Cardiac fibroblast (primary cell): ENCODE measurements at regions not wholly inside any gene's neighbourhood (a gene's known extent, or its start where the extent isn't known, plus 50 kb on each side); places are given as distances from the start of the nearest gene placed in this dataset.

Experiments
- DNase-seq, 2 donors: peaks; one replicate each; pipeline versions ENCODE4 v3.0.0 to v3.0.0-alpha.2; 2010; ENCODE audit warnings: low read depth in 2 of 2
- H3K4me3 ChIP-seq, 2 donors: replicated peaks in 1 of 2; 1 replicate in 1 of 2; 2 replicates in 1 of 2; pipeline ENCODE4 v1.5.1; 2011; ENCODE audit warnings: low read depth in 2 of 2, low read length in 2 of 2, mild to moderate bottlenecking in 2 of 2, moderate library complexity in 1 of 2
- TF ChIP-seq, protein P1 (sequence below): IDR thresholded peaks from one replicate; pipeline ENCODE4 v1.5.1; 2011; ENCODE audit warnings: low read depth, mild to moderate bottlenecking, low read length, inconsistent platforms

DNA sequence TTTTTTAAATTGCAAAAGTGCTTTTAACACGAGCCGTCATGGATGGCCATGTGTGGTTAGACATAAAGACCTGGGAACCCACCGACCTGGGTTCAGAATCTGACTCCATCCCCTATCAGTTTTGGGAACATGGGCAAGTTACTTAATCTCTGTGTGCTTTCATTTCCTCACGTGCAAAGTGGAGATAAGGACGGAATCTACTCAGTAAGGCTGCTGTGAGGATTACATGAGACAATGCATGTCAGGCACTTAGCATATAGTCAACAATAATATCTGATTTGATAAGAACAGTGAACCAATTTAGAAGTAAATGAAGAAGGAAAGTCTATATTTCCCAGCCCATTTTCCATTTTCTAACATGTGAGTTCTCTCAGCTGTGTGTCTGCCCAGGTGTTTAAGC, 235.4 kb downstream of the SUDS3 start:
- H3K4me3 ChIP-seq: no peak overlapping the region
- DNase-seq: no peak
- TF ChIP-seq, protein P1, sequence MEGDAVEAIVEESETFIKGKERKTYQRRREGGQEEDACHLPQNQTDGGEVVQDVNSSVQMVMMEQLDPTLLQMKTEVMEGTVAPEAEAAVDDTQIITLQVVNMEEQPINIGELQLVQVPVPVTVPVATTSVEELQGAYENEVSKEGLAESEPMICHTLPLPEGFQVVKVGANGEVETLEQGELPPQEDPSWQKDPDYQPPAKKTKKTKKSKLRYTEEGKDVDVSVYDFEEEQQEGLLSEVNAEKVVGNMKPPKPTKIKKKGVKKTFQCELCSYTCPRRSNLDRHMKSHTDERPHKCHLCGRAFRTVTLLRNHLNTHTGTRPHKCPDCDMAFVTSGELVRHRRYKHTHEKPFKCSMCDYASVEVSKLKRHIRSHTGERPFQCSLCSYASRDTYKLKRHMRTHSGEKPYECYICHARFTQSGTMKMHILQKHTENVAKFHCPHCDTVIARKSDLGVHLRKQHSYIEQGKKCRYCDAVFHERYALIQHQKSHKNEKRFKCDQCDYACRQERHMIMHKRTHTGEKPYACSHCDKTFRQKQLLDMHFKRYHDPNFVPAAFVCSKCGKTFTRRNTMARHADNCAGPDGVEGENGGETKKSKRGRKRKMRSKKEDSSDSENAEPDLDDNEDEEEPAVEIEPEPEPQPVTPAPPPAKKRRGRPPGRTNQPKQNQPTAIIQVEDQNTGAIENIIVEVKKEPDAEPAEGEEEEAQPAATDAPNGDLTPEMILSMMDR: no peak

DNA sequence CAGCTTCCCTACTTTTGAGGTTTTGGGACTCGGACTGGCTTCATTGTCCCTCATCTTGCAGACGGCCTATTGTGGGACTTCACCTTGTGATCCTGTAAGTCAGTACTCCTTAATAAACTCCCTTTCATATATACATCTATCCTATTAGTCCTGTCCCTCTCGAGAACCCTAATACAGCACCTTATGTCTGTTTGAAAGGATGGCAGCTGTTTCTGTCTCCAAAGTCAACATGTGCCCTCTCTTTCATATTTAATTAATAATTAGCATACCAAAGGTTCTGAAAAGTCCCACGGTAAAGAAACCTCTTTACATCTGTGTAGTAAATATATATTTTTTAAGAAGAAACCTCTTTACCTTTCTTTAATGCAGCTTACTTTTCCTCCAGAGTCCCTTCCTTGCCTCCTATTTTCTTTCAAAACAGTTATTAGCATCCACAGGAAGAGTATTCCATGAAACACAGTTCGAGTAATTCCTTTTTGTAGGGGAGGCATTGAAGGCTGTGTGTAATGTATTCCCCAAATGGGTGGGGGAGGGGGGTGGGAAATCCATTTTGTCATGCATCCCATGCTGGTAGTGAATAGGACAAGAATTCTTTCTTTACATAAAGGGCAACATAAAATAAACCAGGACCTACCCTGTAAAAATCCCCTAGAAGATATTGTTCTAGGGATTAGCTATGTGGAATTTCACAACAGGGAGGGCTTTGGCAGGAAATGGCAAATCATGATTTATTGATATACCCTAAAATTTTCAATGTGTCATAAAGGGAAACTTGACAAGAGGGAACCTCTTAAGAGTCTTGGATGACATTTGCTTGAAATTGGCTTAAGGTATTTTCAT, 241.5 kb downstream of the SUDS3 start:
- no peak for DNase-seq
- TF ChIP-seq, protein P1: no peak
- H3K4me3 ChIP-seq: no peak overlapping the region

DNA sequence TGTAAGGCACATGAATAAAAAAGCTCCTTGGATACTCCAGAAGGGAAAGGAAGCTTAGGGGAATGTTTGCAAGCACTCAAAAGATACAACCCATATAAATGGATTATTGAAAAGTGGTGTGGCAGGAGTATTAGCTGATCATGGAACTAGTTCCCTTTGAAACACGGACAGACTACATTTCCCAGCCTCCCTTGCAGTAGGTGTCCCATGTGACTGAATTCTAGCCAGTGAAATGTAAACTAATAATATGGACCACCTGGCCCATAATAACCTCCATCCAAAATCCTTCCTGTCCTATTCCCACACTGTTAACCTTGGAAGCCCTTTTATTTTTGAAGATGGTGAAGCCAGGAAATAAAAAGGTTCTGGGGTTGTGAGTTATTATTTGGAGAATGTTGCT, 242.3 kb downstream of the SUDS3 start:
- TF ChIP-seq, protein P1: no peak
- no peak for DNase-seq
- no peak overlapping the region for H3K4me3 ChIP-seq

DNA sequence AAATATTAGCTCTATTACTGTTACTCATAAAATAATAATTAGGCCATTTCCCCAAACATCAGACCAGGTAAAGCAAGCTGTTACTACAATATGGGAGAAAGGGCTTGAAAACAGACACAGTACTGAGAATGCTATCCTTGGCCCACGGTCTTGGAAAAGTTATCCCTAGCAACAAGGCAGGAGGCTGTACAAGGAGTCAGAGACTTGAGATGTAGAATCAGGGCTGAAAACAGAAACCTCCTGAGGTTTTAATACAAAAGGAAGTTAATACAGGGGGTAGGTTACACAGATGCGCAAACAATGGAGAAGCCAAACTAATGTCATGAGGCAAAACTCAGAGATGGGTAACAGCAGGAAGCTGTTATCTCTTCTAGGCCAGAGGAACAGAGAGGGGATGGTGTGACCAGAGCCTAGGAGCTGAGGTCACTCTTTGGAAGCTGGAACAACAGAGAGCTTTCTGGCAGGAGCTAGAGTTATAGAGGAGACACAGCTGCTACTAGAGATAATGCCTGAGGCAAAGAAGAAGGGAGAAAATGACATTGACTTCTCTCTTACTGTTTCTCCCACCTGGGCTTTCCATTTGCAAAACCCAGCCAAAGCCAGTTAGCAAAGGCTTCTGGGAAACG, 248.8 kb downstream of the SUDS3 start:
- H3K4me3 ChIP-seq: no peak overlapping the region
- TF ChIP-seq, protein P1: no peak
- no peak for DNase-seq

DNA sequence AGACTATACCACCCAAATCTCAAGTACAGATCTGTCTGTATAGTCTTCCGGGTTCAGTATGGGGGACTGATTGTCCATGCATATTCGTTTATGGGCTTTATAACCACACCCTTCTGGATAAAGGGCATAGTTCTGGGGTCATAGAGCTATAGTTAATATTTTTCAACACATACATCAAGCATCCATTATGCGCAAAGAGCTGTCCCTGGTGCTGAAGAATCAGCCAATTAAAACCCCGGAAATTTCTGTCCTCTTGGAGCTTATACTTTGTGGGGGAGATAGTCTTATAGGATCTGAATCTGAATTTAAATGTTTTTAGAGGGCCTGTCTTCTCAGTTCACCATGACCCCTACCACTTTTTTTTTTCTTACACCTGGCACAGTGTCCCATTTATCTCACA, 256.7 kb downstream of the SUDS3 start:
- DNase-seq: no peak
- no peak overlapping the region for H3K4me3 ChIP-seq
- TF ChIP-seq, protein P1: no peak

DNA sequence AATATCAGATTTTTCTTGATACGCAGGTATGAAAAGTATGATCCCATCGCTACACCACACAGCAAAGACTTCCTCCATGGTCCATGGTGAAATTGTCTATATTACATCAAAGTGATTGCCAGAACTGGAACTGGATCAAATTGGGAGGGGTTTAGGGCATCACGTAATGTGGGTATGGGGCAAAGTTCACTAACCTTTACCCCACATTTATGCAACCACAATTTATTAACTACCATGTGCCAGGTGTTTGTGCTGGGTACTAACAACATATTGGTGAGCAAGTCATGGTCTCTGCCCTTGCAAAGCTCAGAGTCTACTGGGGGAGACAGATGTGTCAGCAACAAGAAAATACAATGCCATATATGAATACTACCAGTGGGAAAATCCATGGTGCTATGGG, 258.9 kb downstream of the SUDS3 start:
- no peak for DNase-seq
- TF ChIP-seq, protein P1: no peak
- no peak overlapping the region for H3K4me3 ChIP-seq
